GM23338 (cell line): ENCODE measurements at regions not wholly inside any gene's neighbourhood (a gene's known extent, or its start where the extent isn't known, plus 50 kb on each side); places are given as distances from the start of the nearest gene placed in this dataset.

Source experiments
- CREB1 ChIP-seq: fragments of 250-450 bp; sonication (Bioruptor Pico); IDR thresholded peaks from 2 replicates; pipeline ENCODE4 v1.5.0; 2020; ENCODE audit warnings: low read depth, mild to moderate bottlenecking, moderate library complexity
- CTCF ChIP-seq, 2 experiments: fragments of 200-600 bp in 1 of 2; sonication (generic) in 1 of 2; conservative IDR thresholded peaks; 2 replicates each; pipeline versions ENCODE4 v1.5.1 to v1.6.1; 2016 to 2017; ENCODE audit warnings: antibody characterized with exemption in 2 of 2, low read depth in 2 of 2, mild to moderate bottlenecking in 2 of 2, moderate library complexity in 1 of 2
- ETS1 ChIP-seq: IDR thresholded peaks from 2 replicates; pipeline ENCODE4 v1.6.1; 2016; ENCODE audit warnings: antibody characterized with exemption
- EZH2 ChIP-seq: fragments of 200-600 bp; sonication (generic); IDR thresholded peaks from one replicate; pipeline ENCODE4 v1.8.0; 2017; ENCODE audit warnings: antibody characterized with exemption, mild to moderate bottlenecking, low read depth; ENCODE audit not compliant: unreplicated experiment
- EZH2phosphoT487 ChIP-seq: fragments of 200-600 bp; sonication (generic); IDR thresholded peaks from one replicate; pipeline ENCODE4 v1.8.1; 2018; ENCODE audit warnings: antibody characterized with exemption; ENCODE audit not compliant: unreplicated experiment
- JUNB ChIP-seq: IDR thresholded peaks from one replicate; pipeline ENCODE4 v1.6.1; 2016; ENCODE audit warnings: antibody characterized with exemption; ENCODE audit not compliant: unreplicated experiment
- POLR2AphosphoS5 ChIP-seq: IDR thresholded peaks from 2 replicates; pipeline ENCODE4 v1.6.1; 2016; ENCODE audit warnings: antibody characterized with exemption, low read depth
- ZNF114 ChIP-seq: fragments of 250-450 bp; sonication (Bioruptor Pico); IDR thresholded peaks from 2 replicates; pipeline ENCODE4 v1.5.0; 2020; ENCODE audit warnings: mild to moderate bottlenecking, moderate library complexity
- TF ChIP-seq, protein P1 (sequence below): IDR thresholded peaks from one replicate; pipeline ENCODE4 v1.6.1; 2018; ENCODE audit warnings: antibody characterized with exemption; ENCODE audit not compliant: unreplicated experiment

- TF ChIP-seq CTCF (conservative IDR thresholded peaks at IDR 0.05; ENCODE audit: low read depth in 2 of 2): no peak
- TF ChIP-seq EZH2: no peak
- TF ChIP-seq EZH2phosphoT487: no peak
- no peak for TF ChIP-seq ETS1
- TF ChIP-seq, protein P1, sequence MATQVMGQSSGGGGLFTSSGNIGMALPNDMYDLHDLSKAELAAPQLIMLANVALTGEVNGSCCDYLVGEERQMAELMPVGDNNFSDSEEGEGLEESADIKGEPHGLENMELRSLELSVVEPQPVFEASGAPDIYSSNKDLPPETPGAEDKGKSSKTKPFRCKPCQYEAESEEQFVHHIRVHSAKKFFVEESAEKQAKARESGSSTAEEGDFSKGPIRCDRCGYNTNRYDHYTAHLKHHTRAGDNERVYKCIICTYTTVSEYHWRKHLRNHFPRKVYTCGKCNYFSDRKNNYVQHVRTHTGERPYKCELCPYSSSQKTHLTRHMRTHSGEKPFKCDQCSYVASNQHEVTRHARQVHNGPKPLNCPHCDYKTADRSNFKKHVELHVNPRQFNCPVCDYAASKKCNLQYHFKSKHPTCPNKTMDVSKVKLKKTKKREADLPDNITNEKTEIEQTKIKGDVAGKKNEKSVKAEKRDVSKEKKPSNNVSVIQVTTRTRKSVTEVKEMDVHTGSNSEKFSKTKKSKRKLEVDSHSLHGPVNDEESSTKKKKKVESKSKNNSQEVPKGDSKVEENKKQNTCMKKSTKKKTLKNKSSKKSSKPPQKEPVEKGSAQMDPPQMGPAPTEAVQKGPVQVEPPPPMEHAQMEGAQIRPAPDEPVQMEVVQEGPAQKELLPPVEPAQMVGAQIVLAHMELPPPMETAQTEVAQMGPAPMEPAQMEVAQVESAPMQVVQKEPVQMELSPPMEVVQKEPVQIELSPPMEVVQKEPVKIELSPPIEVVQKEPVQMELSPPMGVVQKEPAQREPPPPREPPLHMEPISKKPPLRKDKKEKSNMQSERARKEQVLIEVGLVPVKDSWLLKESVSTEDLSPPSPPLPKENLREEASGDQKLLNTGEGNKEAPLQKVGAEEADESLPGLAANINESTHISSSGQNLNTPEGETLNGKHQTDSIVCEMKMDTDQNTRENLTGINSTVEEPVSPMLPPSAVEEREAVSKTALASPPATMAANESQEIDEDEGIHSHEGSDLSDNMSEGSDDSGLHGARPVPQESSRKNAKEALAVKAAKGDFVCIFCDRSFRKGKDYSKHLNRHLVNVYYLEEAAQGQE: no peak
- no peak for TF ChIP-seq JUNB
- TF ChIP-seq POLR2AphosphoS5: no peak
- no peak for TF ChIP-seq ZNF114
- TF ChIP-seq CREB1 (CRISPR knock-in tag): no peak
Measured at GRCh38 chr7:96380111-96380512, 58.2 kb upstream of the SLC25A13 start.
